RKO (cell line): ENCODE measurements at regions not wholly inside any gene's neighbourhood (a gene's known extent, or its start where the extent isn't known, plus 50 kb on each side); places are given as distances from the start of the nearest gene placed in this dataset.

Experiments
- DNase-seq: peaks from one replicate; pipeline ENCODE4 v3.0.0-alpha.2; 2016; ENCODE audit warnings: low spot score

GRCh38 chr15:95972812-95973211 lies 357.7 kb upstream of the NR2F2 start:
- no peak for DNase-seq

GRCh38 chr15:95973566-95974256 lies 356.8 kb upstream of the NR2F2 start:
- DNase-seq = no peak

GRCh38 chr15:95975212-95975611 lies 355.3 kb upstream of the NR2F2 start:
- DNase-seq = no peak

GRCh38 chr15:95979286-95979685 lies 351.2 kb upstream of the NR2F2 start:
- DNase-seq = no peak

- DNase-seq = no peak
Observed at GRCh38 chr15:95981209-95981608, 349.3 kb upstream of the NR2F2 start.

- DNase-seq = no peak
Observed at GRCh38 chr15:95987299-95987698, 343.2 kb upstream of the NR2F2 start.

GRCh38 chr15:95987886-95988573 lies 342.5 kb upstream of the NR2F2 start:
- DNase-seq = no peak

GRCh38 chr15:95988574-95988887 lies 342.0 kb upstream of the NR2F2 start:
- DNase-seq = no peak

- no peak for DNase-seq
Observed at GRCh38 chr15:95989392-95989791, 341.1 kb upstream of the NR2F2 start.

GRCh38 chr15:95990833-95991232 lies 339.7 kb upstream of the NR2F2 start:
- DNase-seq = no peak

GRCh38 chr15:95994418-95994817 lies 336.1 kb upstream of the NR2F2 start:
- DNase-seq = no peak

- DNase-seq = no peak
Observed at GRCh38 chr15:95995375-95996168, 334.9 kb upstream of the NR2F2 start.

GRCh38 chr15:95996494-95996893 lies 334.0 kb upstream of the NR2F2 start:
- DNase-seq = no peak

- no peak for DNase-seq
Observed at GRCh38 chr15:95998935-95999334, 331.6 kb upstream of the NR2F2 start.

GRCh38 chr15:96002890-96003859 lies 327.3 kb upstream of the NR2F2 start:
- DNase-seq = no peak

- DNase-seq = no peak
Observed at GRCh38 chr15:96005906-96006305, 324.6 kb upstream of the NR2F2 start.

GRCh38 chr15:96011136-96011535 lies 319.4 kb upstream of the NR2F2 start:
- DNase-seq = no peak

GRCh38 chr15:96014939-96015338 lies 315.6 kb upstream of the NR2F2 start:
- DNase-seq = no peak

- DNase-seq = no peak
Observed at GRCh38 chr15:96019114-96019513, 311.4 kb upstream of the NR2F2 start.

GRCh38 chr15:96020133-96020532 lies 310.4 kb upstream of the NR2F2 start:
- DNase-seq = no peak

- DNase-seq = no peak
Observed at GRCh38 chr15:96020797-96021196, 309.7 kb upstream of the NR2F2 start.

- no peak for DNase-seq
Observed at GRCh38 chr15:96023081-96023480, 307.4 kb upstream of the NR2F2 start.
